ENCODE measurements at regions not wholly inside any gene's neighbourhood (a gene's known extent, or its start where the extent isn't known, plus 50 kb on each side); places are given as distances from the start of the nearest gene placed in this dataset.
A peak's percentile ranks its signal among the peaks of the same experiment; 100 is the strongest.

GRCh38 chr18:45487581-45487980 is 127.7 kb upstream of the SLC14A2 start:
- Histone ChIP-seq H3K27ac (ENCODE audit: low read depth in 2 of 2, low read length in 2 of 2) (no peak overlapping the region), H3K27me3 (ENCODE audit: control insufficient read depth in 2 of 2, insufficient read depth in 2 of 2, low read length in 2 of 2) (no peaks in the 10 kb centered on the region), H3K36me3 (ENCODE audit: control insufficient read depth in 2 of 2, insufficient read depth in 2 of 2, low read length in 2 of 2) (no peaks in the 10 kb centered on the region), H3K4me3 (ENCODE audit: low read length in 2 of 2) (no peak overlapping the region), H3K9me3 (ENCODE audit: control insufficient read depth in 2 of 2, low read length in 2 of 2) (no peaks in the 10 kb centered on the region), H3K9ac (ENCODE audit: low read depth in 1 of 2, low read length in 2 of 2) (no peak overlapping the region), H3K4me1 (ENCODE audit: control insufficient read depth in 2 of 2, insufficient read depth in 2 of 2, low read length in 2 of 2) (no peaks in the 10 kb centered on the region)

GRCh38 chr18:45488645-45489044 is 126.6 kb upstream of the SLC14A2 start:
- Histone ChIP-seq H3K27ac (ENCODE audit: low read depth in 2 of 2, low read length in 2 of 2) (no peak overlapping the region), H3K4me3 (ENCODE audit: low read length in 2 of 2) (no peak overlapping the region), H3K27me3 (ENCODE audit: control insufficient read depth in 2 of 2, insufficient read depth in 2 of 2, low read length in 2 of 2) (no peaks in the 10 kb centered on the region), H3K36me3 (ENCODE audit: control insufficient read depth in 2 of 2, insufficient read depth in 2 of 2, low read length in 2 of 2) (no peaks in the 10 kb centered on the region), H3K9ac (ENCODE audit: low read depth in 1 of 2, low read length in 2 of 2) (no peak overlapping the region), H3K4me1 (ENCODE audit: control insufficient read depth in 2 of 2, insufficient read depth in 2 of 2, low read length in 2 of 2) (no peaks in the 10 kb centered on the region), H3K9me3 (ENCODE audit: control insufficient read depth in 2 of 2, low read length in 2 of 2) (no peaks in the 10 kb centered on the region)

- Histone ChIP-seq H3K27me3 (ENCODE audit: control insufficient read depth in 2 of 2, insufficient read depth in 2 of 2, low read length in 2 of 2) (no peaks in the 10 kb centered on the region), H3K27ac (ENCODE audit: low read depth in 2 of 2, low read length in 2 of 2) (no peak overlapping the region), H3K9ac (ENCODE audit: low read depth in 1 of 2, low read length in 2 of 2) (no peak overlapping the region), H3K36me3 (ENCODE audit: control insufficient read depth in 2 of 2, insufficient read depth in 2 of 2, low read length in 2 of 2) (no peaks in the 10 kb centered on the region), H3K4me3 (ENCODE audit: low read length in 2 of 2) (no peak overlapping the region), H3K4me1 (ENCODE audit: control insufficient read depth in 2 of 2, insufficient read depth in 2 of 2, low read length in 2 of 2) (no peaks in the 10 kb centered on the region), H3K9me3 (ENCODE audit: control insufficient read depth in 2 of 2, low read length in 2 of 2) (no peaks in the 10 kb centered on the region)
These were observed 121.4 kb upstream of the SLC14A2 start for GRCh38 chr18:45493830-45494229.

- H3K27me3 ChIP-seq (ENCODE audit: control insufficient read depth in 2 of 2, insufficient read depth in 2 of 2, low read length in 2 of 2) = no peaks in the 10 kb centered on the region
- no peaks in the 10 kb centered on the region for H3K9me3 ChIP-seq (ENCODE audit: control insufficient read depth in 2 of 2, low read length in 2 of 2)
- H3K27ac ChIP-seq (ENCODE audit: low read depth in 2 of 2, low read length in 2 of 2) = no peak overlapping the region
- H3K4me1 ChIP-seq (ENCODE audit: control insufficient read depth in 2 of 2, insufficient read depth in 2 of 2, low read length in 2 of 2) = no peaks in the 10 kb centered on the region
- no peak overlapping the region for H3K9ac ChIP-seq (ENCODE audit: low read depth in 1 of 2, low read length in 2 of 2)
- H3K36me3 ChIP-seq (ENCODE audit: control insufficient read depth in 2 of 2, insufficient read depth in 2 of 2, low read length in 2 of 2) = no peaks in the 10 kb centered on the region
- H3K4me3 ChIP-seq (ENCODE audit: low read length in 2 of 2) = no peak overlapping the region
These were observed 120.5 kb upstream of the SLC14A2 start for GRCh38 chr18:45494811-45495210.

GRCh38 chr18:45496741-45497140 is 118.5 kb upstream of the SLC14A2 start:
- H3K27ac ChIP-seq (ENCODE audit: low read depth in 2 of 2, low read length in 2 of 2) = no peak overlapping the region
- H3K27me3 ChIP-seq (ENCODE audit: control insufficient read depth in 2 of 2, insufficient read depth in 2 of 2, low read length in 2 of 2) = no peaks in the 10 kb centered on the region
- no peaks in the 10 kb centered on the region for H3K4me1 ChIP-seq (ENCODE audit: control insufficient read depth in 2 of 2, insufficient read depth in 2 of 2, low read length in 2 of 2)
- no peak overlapping the region for H3K9ac ChIP-seq (ENCODE audit: low read depth in 1 of 2, low read length in 2 of 2)
- H3K9me3 ChIP-seq (ENCODE audit: control insufficient read depth in 2 of 2, low read length in 2 of 2) = no peaks in the 10 kb centered on the region
- H3K4me3 ChIP-seq (ENCODE audit: low read length in 2 of 2) = no peak overlapping the region
- no peaks in the 10 kb centered on the region for H3K36me3 ChIP-seq (ENCODE audit: control insufficient read depth in 2 of 2, insufficient read depth in 2 of 2, low read length in 2 of 2)

GRCh38 chr18:45497595-45498286 is 117.5 kb upstream of the SLC14A2 start:
- no peaks in the 10 kb centered on the region for H3K4me1 ChIP-seq (ENCODE audit: control insufficient read depth in 2 of 2, insufficient read depth in 2 of 2, low read length in 2 of 2)
- H3K27me3 ChIP-seq (ENCODE audit: control insufficient read depth in 2 of 2, insufficient read depth in 2 of 2, low read length in 2 of 2) = no peaks in the 10 kb centered on the region
- H3K36me3 ChIP-seq (ENCODE audit: control insufficient read depth in 2 of 2, insufficient read depth in 2 of 2, low read length in 2 of 2) = no peaks in the 10 kb centered on the region
- H3K9me3 ChIP-seq (ENCODE audit: control insufficient read depth in 2 of 2, low read length in 2 of 2) = no peaks in the 10 kb centered on the region
- no peak overlapping the region for H3K9ac ChIP-seq (ENCODE audit: low read depth in 1 of 2, low read length in 2 of 2)
- no peak overlapping the region for H3K4me3 ChIP-seq (ENCODE audit: low read length in 2 of 2)
- no peak overlapping the region for H3K27ac ChIP-seq (ENCODE audit: low read depth in 2 of 2, low read length in 2 of 2)

GRCh38 chr18:45498287-45498658 is 117.0 kb upstream of the SLC14A2 start:
- Histone ChIP-seq H3K9ac (ENCODE audit: low read depth in 1 of 2, low read length in 2 of 2) (no peak overlapping the region), H3K9me3 (ENCODE audit: control insufficient read depth in 2 of 2, low read length in 2 of 2) (no peaks in the 10 kb centered on the region), H3K27ac (ENCODE audit: low read depth in 2 of 2, low read length in 2 of 2) (no peak overlapping the region), H3K36me3 (ENCODE audit: control insufficient read depth in 2 of 2, insufficient read depth in 2 of 2, low read length in 2 of 2) (no peaks in the 10 kb centered on the region), H3K4me1 (ENCODE audit: control insufficient read depth in 2 of 2, insufficient read depth in 2 of 2, low read length in 2 of 2) (no peaks in the 10 kb centered on the region), H3K4me3 (ENCODE audit: low read length in 2 of 2) (no peak overlapping the region), H3K27me3 (ENCODE audit: control insufficient read depth in 2 of 2, insufficient read depth in 2 of 2, low read length in 2 of 2) (no peaks in the 10 kb centered on the region)

GRCh38 chr18:45503990-45504389 is 111.3 kb upstream of the SLC14A2 start:
- Histone ChIP-seq H3K27me3 (ENCODE audit: control insufficient read depth in 2 of 2, insufficient read depth in 2 of 2, low read length in 2 of 2) (no peaks in the 10 kb centered on the region), H3K4me3 (ENCODE audit: low read length in 2 of 2) (no peak overlapping the region), H3K9ac (ENCODE audit: low read depth in 1 of 2, low read length in 2 of 2) (no peak overlapping the region), H3K27ac (ENCODE audit: low read depth in 2 of 2, low read length in 2 of 2) (peak overlapping the region; percentile 19 to 36), H3K36me3 (ENCODE audit: control insufficient read depth in 2 of 2, insufficient read depth in 2 of 2, low read length in 2 of 2) (no peaks in the 10 kb centered on the region), H3K9me3 (ENCODE audit: control insufficient read depth in 2 of 2, low read length in 2 of 2) (peaks cover 0 to 4% of the 10 kb centered on the region in 2 donors), H3K4me1 (ENCODE audit: control insufficient read depth in 2 of 2, insufficient read depth in 2 of 2, low read length in 2 of 2) (no peaks in the 10 kb centered on the region)

GRCh38 chr18:45505497-45506206 is 109.6 kb upstream of the SLC14A2 start:
- no peaks in the 10 kb centered on the region for H3K36me3 ChIP-seq (ENCODE audit: control insufficient read depth in 2 of 2, insufficient read depth in 2 of 2, low read length in 2 of 2)

GRCh38 chr18:45506951-45507350 is 108.3 kb upstream of the SLC14A2 start:
- Histone ChIP-seq H3K36me3 (ENCODE audit: control insufficient read depth in 2 of 2, insufficient read depth in 2 of 2, low read length in 2 of 2) (no peaks in the 10 kb centered on the region), H3K9me3 (ENCODE audit: control insufficient read depth in 2 of 2, low read length in 2 of 2) (peaks cover 0 to 4% of the 10 kb centered on the region in 2 donors)

More at GRCh38 chr18:45505497-45506206, 109.6 kb upstream of the SLC14A2 start:
- no peaks in the 10 kb centered on the region for H3K27me3 ChIP-seq (ENCODE audit: control insufficient read depth in 2 of 2, insufficient read depth in 2 of 2, low read length in 2 of 2)
- no peaks in the 10 kb centered on the region for H3K4me1 ChIP-seq (ENCODE audit: control insufficient read depth in 2 of 2, insufficient read depth in 2 of 2, low read length in 2 of 2)
- H3K9ac ChIP-seq (ENCODE audit: low read depth in 1 of 2, low read length in 2 of 2) = no peak overlapping the region
- peak overlapping the region in 1 of 2 donors; percentile 10 for H3K27ac ChIP-seq (ENCODE audit: low read depth in 2 of 2, low read length in 2 of 2)
- no peak overlapping the region for H3K4me3 ChIP-seq (ENCODE audit: low read length in 2 of 2)
- peaks cover 0 to 4% of the 10 kb centered on the region in 2 donors for H3K9me3 ChIP-seq (ENCODE audit: control insufficient read depth in 2 of 2, low read length in 2 of 2)

More at GRCh38 chr18:45506951-45507350, 108.3 kb upstream of the SLC14A2 start:
- Histone ChIP-seq H3K27me3 (ENCODE audit: control insufficient read depth in 2 of 2, insufficient read depth in 2 of 2, low read length in 2 of 2) (no peaks in the 10 kb centered on the region), H3K9ac (ENCODE audit: low read depth in 1 of 2, low read length in 2 of 2) (no peak overlapping the region), H3K4me1 (ENCODE audit: control insufficient read depth in 2 of 2, insufficient read depth in 2 of 2, low read length in 2 of 2) (no peaks in the 10 kb centered on the region), H3K4me3 (ENCODE audit: low read length in 2 of 2) (no peak overlapping the region), H3K27ac (ENCODE audit: low read depth in 2 of 2, low read length in 2 of 2) (no peak overlapping the region)

Measured in mucosa of rectum (tissue), 2 donors.